Transverse colon (tissue), 4 donors: ENCODE measurements at regions not wholly inside any gene's neighbourhood (a gene's known extent, or its start where the extent isn't known, plus 50 kb on each side); places are given as distances from the start of the nearest gene placed in this dataset.

ENCODE experiments used
- DNase-seq: peaks from one replicate; pipeline ENCODE4 v3.0.0-alpha.2; 2019
- H3K27ac ChIP-seq, 4 donors: fragments of 200-600 bp; sonication (generic); 2 replicates each; pipeline ENCODE4 v1.5.1; 2016 to 2018; ENCODE audit warnings: inconsistent platforms in 4 of 4
- H3K27me3 ChIP-seq: fragments of 200-600 bp; sonication (generic); 2 replicates; pipeline ENCODE4 v1.5.1; 2017; ENCODE audit warnings: inconsistent platforms
- H3K36me3 ChIP-seq, 4 donors: fragments of 200-600 bp; sonication (generic); 2 replicates each; pipeline ENCODE4 v1.5.1; 2017 to 2019; ENCODE audit warnings: inconsistent platforms in 4 of 4
- H3K4me1 ChIP-seq, 4 donors: fragments of 200-600 bp; sonication (generic); 2 replicates each; pipeline ENCODE4 v1.5.1; 2017 to 2020; ENCODE audit warnings: inconsistent platforms in 4 of 4
- H3K4me3 ChIP-seq, 4 donors: fragments of 200-600 bp; sonication (generic); 1 replicate in 1 of 4; 2 replicates in 3 of 4; pipeline versions ENCODE4 v1.5.1 to v1.6.1; 2017 to 2019; ENCODE audit warnings: inconsistent platforms in 4 of 4
- H3K9me3 ChIP-seq, 2 donors: fragments of 200-600 bp; sonication (generic); 2 replicates each; pipeline ENCODE4 v1.5.1; 2017 to 2019; ENCODE audit warnings: inconsistent platforms in 2 of 2
- EP300 ChIP-seq: sonication (generic); formaldehyde crosslinking; IDR thresholded peaks from one replicate; pipeline ENCODE4 v1.6.1; 2017; ENCODE audit warnings: antibody characterized with exemption, low read depth
- POLR2A ChIP-seq: fragments of 450-650 bp; IDR thresholded peaks from one replicate; pipeline ENCODE4 v1.6.1; 2016; ENCODE audit warnings: antibody characterized with exemption, mild to moderate bottlenecking, moderate library complexity
- POLR2AphosphoS5 ChIP-seq, 3 donors: sonication (generic); formaldehyde crosslinking; IDR thresholded peaks; one replicate each; pipeline ENCODE4 v1.6.1; 2016; ENCODE audit warnings: antibody characterized with exemption in 3 of 3
- WGBS, 2 donors: methylation state at CpG; one replicate each; pipeline ENCODE4 v1.1.5; 2018; ENCODE audit warnings: low coverage in 1 of 2; 5-methylcytosine and 5-hydroxymethylcytosine counted together
- in situ Hi-C, 4 donors: fragments of 200-750 bp; cut with MboI; loops; one replicate each; pipeline versions ENCODE4 v1.15.0 to v1.15.1; 2017; ENCODE audit warnings: low sequenced_read_pairs in 3 of 4, low pct_ligation_motif_present in 1 of 4, low pct_unique_long_range_greater_than_20kb in 1 of 4
- intact Hi-C: fragments of 100-400 bp; cut with DNase I; formaldehyde crosslinking; loops from one replicate; pipeline ENCODE4 v1.15.1; 2023; ENCODE audit warnings: low total_unique reads
- TF ChIP-seq, protein P1 (sequence below), 5 experiments: fragments of 200-600 bp in 3 of 5; fragments of 450-650 bp in 2 of 5; sonication (generic) in 3 of 5; IDR thresholded peaks; 1 replicate in 2 of 5; 2 replicates in 3 of 5; pipeline ENCODE4 v1.5.1; 2016 to 2017; ENCODE audit warnings: antibody characterized with exemption in 5 of 5, inconsistent platforms in 3 of 5, mild to moderate bottlenecking in 2 of 5, moderate library complexity in 1 of 5

DNA sequence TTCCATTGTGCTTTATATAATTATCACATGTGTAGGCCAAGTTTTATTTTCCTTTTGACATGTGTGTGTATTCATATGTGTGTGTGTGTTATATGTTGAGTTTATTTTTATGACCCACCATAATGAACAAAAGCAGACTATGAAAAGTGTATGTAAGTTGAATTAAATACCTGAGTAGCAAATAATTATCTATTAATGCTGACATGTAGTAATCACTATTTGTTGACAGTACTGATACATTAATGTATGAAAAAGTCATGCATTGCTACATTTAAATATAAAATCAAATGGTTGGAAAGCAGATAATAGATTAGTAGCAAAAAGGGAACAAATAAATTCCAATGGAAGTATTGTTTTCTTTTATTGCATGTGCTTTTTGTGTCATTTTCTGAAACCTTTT, 1948.5 kb upstream of the PCDH20 start:
- DNase-seq, result no peak
- no peak for TF ChIP-seq EP300
- Histone ChIP-seq H3K9me3 (no peaks in the 10 kb centered on the region), H3K27me3 (no peaks in the 10 kb centered on the region), H3K36me3 (no peaks in the 10 kb centered on the region), H3K4me1 (no peaks in the 10 kb centered on the region), H3K4me3 (no peak overlapping the region), H3K27ac (no peak overlapping the region)
- in situ Hi-C loops, result no loop called here
- intact Hi-C loops, result no loop called here

DNA sequence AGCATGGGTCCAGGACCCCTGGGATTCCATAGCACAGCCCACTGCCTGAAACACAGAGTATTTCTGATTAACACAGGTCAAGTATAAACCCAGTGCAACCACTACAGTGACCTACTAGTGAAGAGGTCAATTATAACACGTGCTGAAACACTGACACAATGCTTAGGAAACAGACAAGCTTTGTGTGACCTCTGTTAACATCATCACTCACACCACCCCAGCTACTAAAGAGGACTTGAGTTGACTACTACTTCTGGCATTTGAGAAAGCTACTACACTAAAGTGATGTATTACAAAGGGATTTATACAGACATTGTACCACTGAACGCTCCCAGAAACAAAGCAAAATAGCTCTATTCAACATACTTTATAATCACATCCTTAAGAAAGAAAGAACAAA, 1935.9 kb upstream of the PCDH20 start:
- in situ Hi-C loops (no loop called here), intact Hi-C loops (no loop called here)
- no peak for DNase-seq
- peaks cover 0 to 3% of the 10 kb centered on the region in 2 donors for H3K9me3 ChIP-seq
- no peak overlapping the region for H3K27ac ChIP-seq
- no peaks in the 10 kb centered on the region for H3K36me3 ChIP-seq
- no peaks in the 10 kb centered on the region for H3K4me1 ChIP-seq
- H3K4me3 ChIP-seq, result no peak overlapping the region
- 71 to 78% methylated on average over 1 to 2 of the region's 2 CpGs for WGBS, 2 donors
- TF ChIP-seq POLR2A (no peak), POLR2AphosphoS5 (IDR thresholded peaks at IDR 0.05) (no peak), EP300 (no peak)
- TF ChIP-seq, protein P1, sequence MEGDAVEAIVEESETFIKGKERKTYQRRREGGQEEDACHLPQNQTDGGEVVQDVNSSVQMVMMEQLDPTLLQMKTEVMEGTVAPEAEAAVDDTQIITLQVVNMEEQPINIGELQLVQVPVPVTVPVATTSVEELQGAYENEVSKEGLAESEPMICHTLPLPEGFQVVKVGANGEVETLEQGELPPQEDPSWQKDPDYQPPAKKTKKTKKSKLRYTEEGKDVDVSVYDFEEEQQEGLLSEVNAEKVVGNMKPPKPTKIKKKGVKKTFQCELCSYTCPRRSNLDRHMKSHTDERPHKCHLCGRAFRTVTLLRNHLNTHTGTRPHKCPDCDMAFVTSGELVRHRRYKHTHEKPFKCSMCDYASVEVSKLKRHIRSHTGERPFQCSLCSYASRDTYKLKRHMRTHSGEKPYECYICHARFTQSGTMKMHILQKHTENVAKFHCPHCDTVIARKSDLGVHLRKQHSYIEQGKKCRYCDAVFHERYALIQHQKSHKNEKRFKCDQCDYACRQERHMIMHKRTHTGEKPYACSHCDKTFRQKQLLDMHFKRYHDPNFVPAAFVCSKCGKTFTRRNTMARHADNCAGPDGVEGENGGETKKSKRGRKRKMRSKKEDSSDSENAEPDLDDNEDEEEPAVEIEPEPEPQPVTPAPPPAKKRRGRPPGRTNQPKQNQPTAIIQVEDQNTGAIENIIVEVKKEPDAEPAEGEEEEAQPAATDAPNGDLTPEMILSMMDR (IDR thresholded peaks at IDR 0.05), result no peak
- no peaks in the 10 kb centered on the region for H3K27me3 ChIP-seq

DNA sequence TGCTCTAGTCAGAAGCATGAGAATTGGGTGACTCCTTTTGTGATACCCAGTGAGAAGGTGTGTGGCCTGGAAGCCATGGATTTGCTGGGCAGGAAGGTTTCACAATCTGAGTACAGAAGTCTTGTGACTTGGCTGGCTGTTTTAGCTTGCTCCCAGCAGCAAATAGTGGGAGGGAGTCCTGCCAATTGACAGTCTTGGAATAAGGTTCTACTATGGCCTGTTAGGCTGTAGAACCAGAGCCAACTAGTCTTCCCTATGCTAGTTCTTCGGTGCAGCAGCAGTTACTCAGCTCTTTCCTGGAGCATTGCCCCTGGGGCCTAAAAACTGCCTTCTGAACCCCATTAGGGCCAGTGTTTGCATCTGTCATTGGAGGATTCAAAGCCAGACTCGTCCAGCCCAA, 1935.4 kb upstream of the PCDH20 start:
- Histone ChIP-seq H3K27me3 (no peaks in the 10 kb centered on the region), H3K36me3 (no peaks in the 10 kb centered on the region), H3K9me3 (peaks cover 0 to 3% of the 10 kb centered on the region in 2 donors), H3K4me1 (no peaks in the 10 kb centered on the region), H3K4me3 (no peak overlapping the region), H3K27ac (no peak overlapping the region)
- no peak for DNase-seq
- TF ChIP-seq POLR2A (no peak), POLR2AphosphoS5 (IDR thresholded peaks at IDR 0.05) (no peak)
- TF ChIP-seq, protein P1 (IDR thresholded peaks at IDR 0.05), result no peak
- WGBS, 2 donors, result 61% methylated on average over 2 of the region's 2 CpGs; no CpG with 5 or more reads in 1 of the 2 donors
- in situ Hi-C loops (no loop called here), intact Hi-C loops (no loop called here)

DNA sequence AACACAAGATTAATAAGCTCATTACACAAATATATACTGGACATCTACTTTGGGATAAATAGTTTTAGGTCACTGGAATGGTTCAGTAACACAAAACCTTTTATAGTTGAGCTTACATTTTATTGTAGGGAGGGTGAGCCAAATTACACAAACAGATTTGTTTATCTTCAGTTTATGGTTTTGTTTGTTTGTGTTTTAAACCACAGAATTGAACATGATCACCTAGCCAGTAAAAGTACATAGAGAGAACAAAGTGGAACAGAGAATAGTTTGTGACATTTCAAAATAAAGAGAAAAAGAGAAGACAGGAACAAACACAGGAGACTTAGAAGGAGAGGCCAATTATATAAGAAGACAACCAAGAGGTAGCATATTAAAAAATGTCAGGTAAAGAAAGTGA, 1930.2 kb upstream of the PCDH20 start:
- in situ Hi-C loops (no loop called here), intact Hi-C loops (no loop called here)
- no peak overlapping the region for H3K27ac ChIP-seq
- H3K27me3 ChIP-seq, result no peaks in the 10 kb centered on the region
- H3K9me3 ChIP-seq, result no peaks in the 10 kb centered on the region
- no peak overlapping the region for H3K4me3 ChIP-seq
- no peaks in the 10 kb centered on the region for H3K36me3 ChIP-seq
- H3K4me1 ChIP-seq, result no peaks in the 10 kb centered on the region
- DNase-seq, result no peak
- no peak for TF ChIP-seq POLR2A
- TF ChIP-seq, protein P1 (IDR thresholded peaks at IDR 0.05), result no peak
- TF ChIP-seq POLR2AphosphoS5 (IDR thresholded peaks at IDR 0.05), result no peak

DNA sequence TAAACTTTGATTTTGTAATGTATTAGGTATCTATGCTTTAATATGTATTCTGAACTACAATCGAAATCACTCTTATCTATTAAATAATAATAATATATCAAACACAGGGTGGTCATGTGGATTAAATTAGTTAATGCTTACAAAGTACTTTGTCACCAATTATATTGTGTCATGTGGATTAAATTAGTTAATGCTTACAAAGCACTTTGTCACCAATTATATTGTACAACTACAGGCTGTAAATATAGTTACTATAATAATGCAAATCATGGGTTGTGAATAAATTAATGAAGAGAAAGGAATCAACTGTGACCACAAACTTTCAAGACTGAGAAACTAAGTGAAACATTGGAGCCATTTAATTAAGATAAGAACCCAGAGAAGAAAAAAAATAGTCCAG, 1929.1 kb upstream of the PCDH20 start:
- TF ChIP-seq POLR2AphosphoS5 (IDR thresholded peaks at IDR 0.05) (no peak), EP300 (no peak)
- TF ChIP-seq, protein P1 (IDR thresholded peaks at IDR 0.05), result no peak
- Histone ChIP-seq H3K4me3 (no peak overlapping the region), H3K4me1 (no peaks in the 10 kb centered on the region), H3K36me3 (no peaks in the 10 kb centered on the region), H3K27me3 (no peaks in the 10 kb centered on the region), H3K27ac (no peak overlapping the region), H3K9me3 (no peaks in the 10 kb centered on the region)
- intact Hi-C loops (no loop called here), in situ Hi-C loops (no loop called here)
- 67 to 72% methylated on average over 1 of the region's 1 CpG for WGBS, 2 donors
- no peak for DNase-seq
